ENCODE measurements at regions not wholly inside any gene's neighbourhood (a gene's known extent, or its start where the extent isn't known, plus 50 kb on each side); places are given as distances from the start of the nearest gene placed in this dataset.

- peak; percentile 95 for DNase-seq
Observed at GRCh38 chr10:52864201-52865106, 91.9 kb upstream of the MBL2 start.

- DNase-seq: no peak
Observed at GRCh38 chr10:52858722-52859121, 86.1 kb upstream of the MBL2 start.

GRCh38 chr10:52855546-52856325 is 83.2 kb upstream of the MBL2 start:
- DNase-seq: no peak

- DNase-seq: no peak
Observed at GRCh38 chr10:52853704-52854103, 81.1 kb upstream of the MBL2 start.

GRCh38 chr10:52836816-52837215 is 64.2 kb upstream of the MBL2 start:
- no peak for DNase-seq

All from islet precursor cell (in vitro differentiated cells).